ENCODE measurements at regions not wholly inside any gene's neighbourhood (a gene's known extent, or its start where the extent isn't known, plus 50 kb on each side); places are given as distances from the start of the nearest gene placed in this dataset.
A peak's percentile ranks its signal among the peaks of the same experiment; 100 is the strongest.

DNA sequence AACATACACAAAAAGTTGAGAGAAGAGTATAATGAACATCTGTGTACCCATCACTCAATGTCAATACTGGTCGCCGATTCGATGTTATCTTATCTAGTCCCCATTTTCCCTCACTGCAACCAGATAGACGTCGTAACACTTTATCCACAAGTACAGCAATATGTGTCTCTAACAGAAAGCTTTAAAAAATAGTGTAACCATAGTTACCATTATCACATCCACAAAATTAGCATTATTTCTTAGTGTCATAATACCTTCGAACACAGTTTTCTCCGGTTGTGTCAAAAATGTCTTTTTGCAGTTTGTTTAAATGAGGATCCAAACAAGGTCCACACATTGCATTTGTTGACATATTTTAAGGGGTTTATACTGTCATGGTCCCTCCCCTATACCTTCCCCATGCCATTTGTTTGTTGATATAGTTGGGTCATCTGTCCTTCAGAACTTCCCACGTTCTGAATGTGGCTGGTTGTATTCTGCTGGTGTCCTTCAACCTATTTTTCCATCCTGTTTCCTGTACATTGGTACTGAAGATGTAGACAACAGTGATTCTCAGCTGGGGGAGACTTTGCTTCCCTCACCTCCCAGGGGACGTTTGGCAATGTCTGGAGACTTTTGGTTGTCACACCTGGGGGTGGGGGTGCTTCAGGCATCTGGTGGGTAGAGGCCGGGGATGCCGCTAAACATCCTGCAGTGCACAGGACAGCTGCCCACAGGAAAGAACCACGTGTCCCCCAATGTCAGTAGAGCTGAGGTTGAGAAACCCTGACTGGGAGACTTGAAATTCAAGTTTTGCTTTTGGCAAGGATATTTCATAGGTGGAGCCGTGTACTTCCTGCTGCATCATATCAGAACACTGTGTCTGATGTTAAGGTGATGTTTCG, 72.7 kb upstream of the SPRED2 start:
- TF ChIP-seq, protein P1, sequence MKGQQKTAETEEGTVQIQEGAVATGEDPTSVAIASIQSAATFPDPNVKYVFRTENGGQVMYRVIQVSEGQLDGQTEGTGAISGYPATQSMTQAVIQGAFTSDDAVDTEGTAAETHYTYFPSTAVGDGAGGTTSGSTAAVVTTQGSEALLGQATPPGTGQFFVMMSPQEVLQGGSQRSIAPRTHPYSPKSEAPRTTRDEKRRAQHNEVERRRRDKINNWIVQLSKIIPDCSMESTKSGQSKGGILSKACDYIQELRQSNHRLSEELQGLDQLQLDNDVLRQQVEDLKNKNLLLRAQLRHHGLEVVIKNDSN (IDR thresholded peaks at IDR 0.05), result peak; percentile 60
- no peak for TF ChIP-seq TEAD4 (IDR thresholded peaks at IDR 0.05)

DNA sequence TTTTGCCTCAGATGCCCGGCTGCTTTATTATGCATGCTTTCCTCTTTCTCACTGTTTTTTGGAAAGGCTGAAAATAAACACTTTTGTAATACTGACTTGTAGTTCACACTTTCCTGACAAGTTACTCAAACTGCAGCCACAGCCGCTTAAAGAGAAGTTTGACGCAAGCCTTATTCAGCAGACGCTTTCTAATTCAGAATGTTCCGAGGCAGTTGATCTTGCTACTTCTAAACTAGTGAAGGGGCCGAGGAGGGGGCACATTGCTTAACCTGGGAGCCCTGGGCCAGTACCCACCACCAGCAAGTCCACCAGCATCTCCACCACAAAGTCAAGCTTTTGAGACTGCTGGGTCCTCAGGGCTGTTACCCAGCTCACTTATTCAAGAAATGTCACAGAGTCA, 71.8 kb upstream of the SPRED2 start:
- TF ChIP-seq, protein P1 (IDR thresholded peaks at IDR 0.05), result no peak
- TF ChIP-seq NFIC (IDR thresholded peaks at IDR 0.05) (no peak), TAF1 (IDR thresholded peaks at IDR 0.05; ENCODE audit: low read depth) (no peak), ZBTB7A (IDR thresholded peaks at IDR 0.05; ENCODE audit: low read depth) (no peak), RAD21 (IDR thresholded peaks at IDR 0.05; ENCODE audit: low read depth) (no peak), EP300 (IDR thresholded peaks at IDR 0.05; ENCODE audit: borderline replicate concordance) (no peak), YY1 (IDR thresholded peaks at IDR 0.05; ENCODE audit: low read depth) (no peak), CEBPB (IDR thresholded peaks at IDR 0.05) (no peak)
- TF ChIP-seq, protein P2, sequence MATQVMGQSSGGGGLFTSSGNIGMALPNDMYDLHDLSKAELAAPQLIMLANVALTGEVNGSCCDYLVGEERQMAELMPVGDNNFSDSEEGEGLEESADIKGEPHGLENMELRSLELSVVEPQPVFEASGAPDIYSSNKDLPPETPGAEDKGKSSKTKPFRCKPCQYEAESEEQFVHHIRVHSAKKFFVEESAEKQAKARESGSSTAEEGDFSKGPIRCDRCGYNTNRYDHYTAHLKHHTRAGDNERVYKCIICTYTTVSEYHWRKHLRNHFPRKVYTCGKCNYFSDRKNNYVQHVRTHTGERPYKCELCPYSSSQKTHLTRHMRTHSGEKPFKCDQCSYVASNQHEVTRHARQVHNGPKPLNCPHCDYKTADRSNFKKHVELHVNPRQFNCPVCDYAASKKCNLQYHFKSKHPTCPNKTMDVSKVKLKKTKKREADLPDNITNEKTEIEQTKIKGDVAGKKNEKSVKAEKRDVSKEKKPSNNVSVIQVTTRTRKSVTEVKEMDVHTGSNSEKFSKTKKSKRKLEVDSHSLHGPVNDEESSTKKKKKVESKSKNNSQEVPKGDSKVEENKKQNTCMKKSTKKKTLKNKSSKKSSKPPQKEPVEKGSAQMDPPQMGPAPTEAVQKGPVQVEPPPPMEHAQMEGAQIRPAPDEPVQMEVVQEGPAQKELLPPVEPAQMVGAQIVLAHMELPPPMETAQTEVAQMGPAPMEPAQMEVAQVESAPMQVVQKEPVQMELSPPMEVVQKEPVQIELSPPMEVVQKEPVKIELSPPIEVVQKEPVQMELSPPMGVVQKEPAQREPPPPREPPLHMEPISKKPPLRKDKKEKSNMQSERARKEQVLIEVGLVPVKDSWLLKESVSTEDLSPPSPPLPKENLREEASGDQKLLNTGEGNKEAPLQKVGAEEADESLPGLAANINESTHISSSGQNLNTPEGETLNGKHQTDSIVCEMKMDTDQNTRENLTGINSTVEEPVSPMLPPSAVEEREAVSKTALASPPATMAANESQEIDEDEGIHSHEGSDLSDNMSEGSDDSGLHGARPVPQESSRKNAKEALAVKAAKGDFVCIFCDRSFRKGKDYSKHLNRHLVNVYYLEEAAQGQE (IDR thresholded peaks at IDR 0.05; ENCODE audit: low read depth), result no peak

DNA sequence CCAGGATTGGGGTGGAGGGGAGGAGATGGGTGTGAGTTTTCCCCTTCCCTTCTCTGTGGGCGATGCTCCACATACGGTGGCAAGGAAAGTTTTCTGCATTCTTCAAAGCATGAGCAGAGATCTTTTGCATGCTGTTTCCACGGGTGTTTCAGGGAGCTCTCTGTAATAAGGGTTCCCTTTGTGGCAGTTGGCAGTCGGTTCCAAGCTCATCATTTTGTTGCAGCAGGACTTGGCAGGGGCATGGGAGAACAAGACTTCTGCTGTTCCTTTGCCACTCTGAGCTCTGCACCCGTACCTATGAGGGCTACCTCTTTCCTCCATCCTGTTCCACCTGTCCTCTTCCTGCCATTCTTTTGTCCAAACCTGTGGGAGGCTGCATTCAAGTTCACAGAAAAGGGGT, 71.3 kb upstream of the SPRED2 start:
- TF ChIP-seq FOXM1 (IDR thresholded peaks at IDR 0.05; ENCODE audit: borderline replicate concordance, low read depth), result no peak
- TF ChIP-seq CEBPB (IDR thresholded peaks at IDR 0.05), result no peak
- no peak for TF ChIP-seq YY1 (IDR thresholded peaks at IDR 0.05; ENCODE audit: low read depth)
- TF ChIP-seq NFIC (IDR thresholded peaks at IDR 0.05), result no peak
- TF ChIP-seq, protein P3, sequence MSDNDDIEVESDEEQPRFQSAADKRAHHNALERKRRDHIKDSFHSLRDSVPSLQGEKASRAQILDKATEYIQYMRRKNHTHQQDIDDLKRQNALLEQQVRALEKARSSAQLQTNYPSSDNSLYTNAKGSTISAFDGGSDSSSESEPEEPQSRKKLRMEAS (IDR thresholded peaks at IDR 0.05), result no peak
- no peak for TF ChIP-seq EGR1 (IDR thresholded peaks at IDR 0.05)
- no peak for TF ChIP-seq RAD21 (IDR thresholded peaks at IDR 0.05; ENCODE audit: low read depth)
- TF ChIP-seq, protein P1 (IDR thresholded peaks at IDR 0.05), result no peak
- TF ChIP-seq ZBTB7A (IDR thresholded peaks at IDR 0.05; ENCODE audit: low read depth), result no peak
- TF ChIP-seq TEAD4 (IDR thresholded peaks at IDR 0.05), result no peak
- no peak for TF ChIP-seq CREB1 (IDR thresholded peaks at IDR 0.05; ENCODE audit: low read depth)
- TF ChIP-seq EP300 (IDR thresholded peaks at IDR 0.05; ENCODE audit: borderline replicate concordance), result no peak
- TF ChIP-seq, protein P2 (IDR thresholded peaks at IDR 0.05; ENCODE audit: low read depth), result no peak
- no peak for TF ChIP-seq TAF1 (IDR thresholded peaks at IDR 0.05; ENCODE audit: low read depth)
- TF ChIP-seq TCF12 (IDR thresholded peaks at IDR 0.05; ENCODE audit: low read depth), result no peak

DNA sequence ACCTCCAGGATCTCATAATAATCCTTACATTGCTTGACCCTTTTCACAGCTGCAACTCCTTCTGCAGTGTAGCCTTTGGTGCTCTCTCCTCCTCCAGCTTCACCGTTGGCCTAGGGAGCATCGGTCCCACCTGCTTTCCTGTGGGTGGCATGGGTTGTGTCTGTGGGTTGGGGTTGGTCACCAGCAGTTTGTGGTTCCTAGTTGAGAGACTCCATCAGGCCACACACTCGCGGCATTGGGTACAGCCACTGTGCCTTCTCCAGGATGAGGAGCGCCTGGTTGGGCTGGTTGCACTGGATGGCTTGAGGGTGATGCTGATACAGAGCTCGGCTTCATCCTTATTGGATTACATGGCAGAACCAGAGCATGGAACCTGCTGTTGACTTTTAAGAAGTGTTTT, 69.4 kb upstream of the SPRED2 start:
- TF ChIP-seq, protein P2 (IDR thresholded peaks at IDR 0.05; ENCODE audit: low read depth), result no peak
- TF ChIP-seq TCF12 (IDR thresholded peaks at IDR 0.05; ENCODE audit: low read depth) (no peak), CREB1 (IDR thresholded peaks at IDR 0.05; ENCODE audit: low read depth) (no peak), NFIC (IDR thresholded peaks at IDR 0.05) (no peak), YY1 (IDR thresholded peaks at IDR 0.05; ENCODE audit: low read depth) (no peak)
